ENCODE measurements at regions not wholly inside any gene's neighbourhood (a gene's known extent, or its start where the extent isn't known, plus 50 kb on each side); places are given as distances from the start of the nearest gene placed in this dataset.

GRCh38 chr6:80566361-80566760 is 459.9 kb downstream of the BCKDHB start:
- Mint-ChIP-seq H3K4me3 (no peak overlapping the region), H3K4me1 (ENCODE audit: low read depth in 2 of 2) (no peaks in the 10 kb centered on the region), H3K36me3 (no peaks in the 10 kb centered on the region), H3K9me3 (no peaks in the 10 kb centered on the region), H3K27ac (no peak overlapping the region), H3K27me3 (no peaks in the 10 kb centered on the region)
- no peak for DNase-seq (ENCODE audit: low spot score)
- ATAC-seq, result no peak

- Mint-ChIP-seq H3K9me3 (peaks cover 2% of the 10 kb centered on the region), H3K27me3 (no peaks in the 10 kb centered on the region), H3K4me3 (no peak overlapping the region), H3K36me3 (no peaks in the 10 kb centered on the region), H3K27ac (no peak overlapping the region), H3K4me1 (ENCODE audit: low read depth in 2 of 2) (no peaks in the 10 kb centered on the region)
- DNase-seq (ENCODE audit: low spot score) (no peak), ATAC-seq (no peak)
Measured at GRCh38 chr6:80553071-80553740, 446.7 kb downstream of the BCKDHB start.

- no peak for DNase-seq (ENCODE audit: low spot score)
- no peaks in the 10 kb centered on the region for H3K36me3 Mint-ChIP-seq
- H3K27me3 Mint-ChIP-seq, result no peaks in the 10 kb centered on the region
- ATAC-seq, result no peak
- no peak overlapping the region for H3K4me3 Mint-ChIP-seq
- H3K27ac Mint-ChIP-seq, result no peak overlapping the region
- peaks cover 2% of the 10 kb centered on the region for H3K9me3 Mint-ChIP-seq
- no peaks in the 10 kb centered on the region for H3K4me1 Mint-ChIP-seq (ENCODE audit: low read depth in 2 of 2)
Measured at GRCh38 chr6:80550748-80551147, 444.3 kb downstream of the BCKDHB start.

GRCh38 chr6:80550281-80550680 is 443.8 kb downstream of the BCKDHB start:
- Mint-ChIP-seq H3K4me3 (no peak overlapping the region), H3K27ac (no peak overlapping the region), H3K27me3 (no peaks in the 10 kb centered on the region), H3K4me1 (ENCODE audit: low read depth in 2 of 2) (no peaks in the 10 kb centered on the region), H3K36me3 (no peaks in the 10 kb centered on the region), H3K9me3 (peaks cover 2% of the 10 kb centered on the region)
- DNase-seq (ENCODE audit: low spot score) (no peak), ATAC-seq (no peak)

GRCh38 chr6:80548532-80548931 is 442.1 kb downstream of the BCKDHB start:
- DNase-seq (ENCODE audit: low spot score) (no peak), ATAC-seq (no peak)
- Mint-ChIP-seq H3K27ac (no peak overlapping the region), H3K4me3 (no peak overlapping the region), H3K9me3 (no peaks in the 10 kb centered on the region), H3K4me1 (ENCODE audit: low read depth in 2 of 2) (no peaks in the 10 kb centered on the region), H3K36me3 (no peaks in the 10 kb centered on the region), H3K27me3 (no peaks in the 10 kb centered on the region)

GRCh38 chr6:80547827-80548226 is 441.4 kb downstream of the BCKDHB start:
- Mint-ChIP-seq H3K4me3 (no peak overlapping the region), H3K27me3 (no peaks in the 10 kb centered on the region), H3K4me1 (ENCODE audit: low read depth in 2 of 2) (no peaks in the 10 kb centered on the region), H3K36me3 (no peaks in the 10 kb centered on the region), H3K9me3 (no peaks in the 10 kb centered on the region), H3K27ac (no peak overlapping the region)
- no peak for DNase-seq (ENCODE audit: low spot score)
- ATAC-seq, result no peak

- DNase-seq (ENCODE audit: low spot score) (no peak), ATAC-seq (no peak)
- H3K9me3 Mint-ChIP-seq, result peaks cover 7% of the 10 kb centered on the region
- H3K27ac Mint-ChIP-seq, result no peak overlapping the region
- H3K27me3 Mint-ChIP-seq, result no peaks in the 10 kb centered on the region
- H3K4me3 Mint-ChIP-seq, result no peak overlapping the region
- H3K4me1 Mint-ChIP-seq (ENCODE audit: low read depth in 2 of 2), result peaks cover 3 to 6% of the 10 kb centered on the region in 2 donors
- H3K36me3 Mint-ChIP-seq, result no peaks in the 10 kb centered on the region
Measured at GRCh38 chr6:80544976-80545722, 438.7 kb downstream of the BCKDHB start.

GRCh38 chr6:80544555-80544954 is 438.1 kb downstream of the BCKDHB start:
- ATAC-seq, result no peak
- Mint-ChIP-seq H3K4me3 (no peak overlapping the region), H3K27ac (no peak overlapping the region), H3K9me3 (peaks cover 7% of the 10 kb centered on the region), H3K27me3 (no peaks in the 10 kb centered on the region), H3K4me1 (ENCODE audit: low read depth in 2 of 2) (peaks cover 3 to 6% of the 10 kb centered on the region in 2 donors), H3K36me3 (no peaks in the 10 kb centered on the region)
- DNase-seq (ENCODE audit: low spot score), result no peak

- ATAC-seq (peak in 1 of 2 donors; percentile 60), DNase-seq (ENCODE audit: low spot score) (no peak)
- H3K36me3 Mint-ChIP-seq, result no peaks in the 10 kb centered on the region
- H3K27ac Mint-ChIP-seq, result no peak overlapping the region
- peaks cover 7% of the 10 kb centered on the region for H3K9me3 Mint-ChIP-seq
- peaks cover 3 to 6% of the 10 kb centered on the region in 2 donors for H3K4me1 Mint-ChIP-seq (ENCODE audit: low read depth in 2 of 2)
- H3K27me3 Mint-ChIP-seq, result no peaks in the 10 kb centered on the region
- no peak overlapping the region for H3K4me3 Mint-ChIP-seq
Measured at GRCh38 chr6:80543598-80544222, 437.2 kb downstream of the BCKDHB start.

GRCh38 chr6:80543151-80543550 is 436.7 kb downstream of the BCKDHB start:
- no peak overlapping the region for H3K4me3 Mint-ChIP-seq
- no peaks in the 10 kb centered on the region for H3K36me3 Mint-ChIP-seq
- no peak for ATAC-seq
- H3K9me3 Mint-ChIP-seq, result peaks cover 7% of the 10 kb centered on the region
- peaks cover 3 to 6% of the 10 kb centered on the region in 2 donors for H3K4me1 Mint-ChIP-seq (ENCODE audit: low read depth in 2 of 2)
- H3K27me3 Mint-ChIP-seq, result no peaks in the 10 kb centered on the region
- H3K27ac Mint-ChIP-seq, result no peak overlapping the region
- DNase-seq (ENCODE audit: low spot score), result no peak

GRCh38 chr6:80541886-80542285 is 435.4 kb downstream of the BCKDHB start:
- H3K27me3 Mint-ChIP-seq, result no peaks in the 10 kb centered on the region
- peaks cover 4% of the 10 kb centered on the region for H3K36me3 Mint-ChIP-seq
- H3K27ac Mint-ChIP-seq, result no peak overlapping the region
- DNase-seq (ENCODE audit: low spot score), result no peak
- H3K9me3 Mint-ChIP-seq, result peaks cover 7% of the 10 kb centered on the region
- ATAC-seq, result no peak
- no peak overlapping the region for H3K4me3 Mint-ChIP-seq
- H3K4me1 Mint-ChIP-seq (ENCODE audit: low read depth in 2 of 2), result peaks cover 3 to 6% of the 10 kb centered on the region in 2 donors

- no peak overlapping the region for H3K27ac Mint-ChIP-seq
- H3K4me1 Mint-ChIP-seq (ENCODE audit: low read depth in 2 of 2), result peaks cover 3 to 6% of the 10 kb centered on the region in 2 donors
- H3K36me3 Mint-ChIP-seq, result peaks cover 6% of the 10 kb centered on the region
- ATAC-seq (peak in 1 of 2 donors; percentile 71), DNase-seq (ENCODE audit: low spot score) (no peak)
- peak overlapping the region; percentile 1 for H3K4me3 Mint-ChIP-seq
- no peaks in the 10 kb centered on the region for H3K27me3 Mint-ChIP-seq
- H3K9me3 Mint-ChIP-seq, result peaks cover 7% of the 10 kb centered on the region
Measured at GRCh38 chr6:80541181-80541580, 434.7 kb downstream of the BCKDHB start.

- no peak for ATAC-seq
- no peak overlapping the region for H3K4me3 Mint-ChIP-seq
- no peak overlapping the region for H3K27ac Mint-ChIP-seq
- no peak for DNase-seq (ENCODE audit: low spot score)
- peaks cover 3 to 6% of the 10 kb centered on the region in 2 donors for H3K4me1 Mint-ChIP-seq (ENCODE audit: low read depth in 2 of 2)
- H3K9me3 Mint-ChIP-seq, result peaks cover 7% of the 10 kb centered on the region
- H3K36me3 Mint-ChIP-seq, result peaks cover 8% of the 10 kb centered on the region
- H3K27me3 Mint-ChIP-seq, result no peaks in the 10 kb centered on the region
Measured at GRCh38 chr6:80540700-80541099, 434.2 kb downstream of the BCKDHB start.
